GM23338 (cell line): ENCODE measurements at regions not wholly inside any gene's neighbourhood (a gene's known extent, or its start where the extent isn't known, plus 50 kb on each side); places are given as distances from the start of the nearest gene placed in this dataset.

Experiments used
- ATAC-seq: fragments of 200-7000 bp; cut with Tn5 transposase; 3 replicates; pipeline ENCODE4 v1.9.1; 2020
- DNase-seq: peaks from one replicate; pipeline ENCODE4 v3.0.0-alpha.2; 2015; ENCODE audit warnings: low spot score
- H2AFZ ChIP-seq: fragments of 200-600 bp; sonication (generic); 2 replicates; pipeline ENCODE4 v1.8.0; 2016; ENCODE audit warnings: antibody characterized with exemption, mild to moderate bottlenecking, moderate library complexity
- H3F3A ChIP-seq: fragments of 200-600 bp; sonication (generic); replicated peaks from 2 replicates; pipeline ENCODE4 v1.8.0; 2017; ENCODE audit warnings: antibody characterized with exemption, mixed run types, low read depth
- H3K27ac ChIP-seq: fragments of 200-600 bp; sonication (generic); 2 replicates; pipeline ENCODE4 v1.6.1; 2016; ENCODE audit warnings: low read depth
- H3K27me3 ChIP-seq: fragments of 200-600 bp; sonication (generic); 2 replicates; pipeline ENCODE4 v1.8.0; 2016; ENCODE audit warnings: mild to moderate bottlenecking, mixed run types, moderate library complexity; ENCODE audit not compliant: insufficient read depth
- H3K36me3 ChIP-seq: fragments of 200-600 bp; sonication (generic); 2 replicates; pipeline ENCODE4 v1.8.0; 2016; ENCODE audit warnings: mild to moderate bottlenecking; ENCODE audit not compliant: insufficient read depth
- H3K4me1 ChIP-seq: fragments of 200-600 bp; sonication (generic); 2 replicates; pipeline ENCODE4 v1.8.0; 2016; ENCODE audit warnings: mild to moderate bottlenecking, moderate library complexity; ENCODE audit not compliant: insufficient read depth
- H3K4me2 ChIP-seq: fragments of 200-600 bp; sonication (generic); 2 replicates; pipeline ENCODE4 v1.7.1; 2017; ENCODE audit warnings: mixed run types
- H3K4me3 ChIP-seq: fragments of 200-600 bp; sonication (generic); 2 replicates; pipeline ENCODE4 v1.6.1; 2016; ENCODE audit warnings: mixed run types
- H3K79me2 ChIP-seq: fragments of 200-600 bp; sonication (generic); replicated peaks from 2 replicates; pipeline ENCODE4 v1.8.0; 2017; ENCODE audit warnings: mild to moderate bottlenecking; ENCODE audit not compliant: insufficient read depth
- H3K9me2 ChIP-seq: fragments of 200-600 bp; sonication (generic); 2 replicates; pipeline ENCODE4 v1.8.0; 2017; ENCODE audit not compliant: insufficient read depth
- H4K20me1 ChIP-seq: fragments of 200-600 bp; sonication (generic); replicated peaks from 2 replicates; pipeline ENCODE4 v1.8.0; 2017; ENCODE audit warnings: mild to moderate bottlenecking; ENCODE audit not compliant: insufficient read depth
- H3K27ac Mint-ChIP-seq: 2 replicates; pipeline ENCODE4 v1.8.0; 2020; ENCODE audit warnings: inconsistent platforms, mild to moderate bottlenecking, moderate library complexity, mixed read lengths
- H3K27me3 Mint-ChIP-seq: 3 replicates; pipeline ENCODE4 v1.8.0; 2022; ENCODE audit warnings: low read depth, mild to moderate bottlenecking, moderate library complexity, mixed read lengths, inconsistent platforms; ENCODE audit not compliant: insufficient read depth, poor library complexity
- H3K36me3 Mint-ChIP-seq: 3 replicates; pipeline ENCODE4 v1.8.0; 2021; ENCODE audit warnings: low read depth, mild to moderate bottlenecking, inconsistent platforms, moderate library complexity, mixed read lengths
- H3K4me1 Mint-ChIP-seq: 3 replicates; pipeline ENCODE4 v1.8.0; 2020; ENCODE audit warnings: mild to moderate bottlenecking, inconsistent platforms, mixed read lengths
- H3K4me3 Mint-ChIP-seq: 3 replicates; pipeline ENCODE4 v1.8.0; 2021; ENCODE audit warnings: moderate library complexity, mild to moderate bottlenecking, inconsistent platforms, mixed read lengths
- H3K9me3 Mint-ChIP-seq: 3 replicates; pipeline ENCODE4 v1.8.0; 2020; ENCODE audit warnings: moderate library complexity, mild to moderate bottlenecking, inconsistent platforms, mixed read lengths
- CREB1 ChIP-seq: fragments of 250-450 bp; sonication (Bioruptor Pico); IDR thresholded peaks from 2 replicates; pipeline ENCODE4 v1.5.0; 2020; ENCODE audit warnings: low read depth, mild to moderate bottlenecking, moderate library complexity
- EZH2 ChIP-seq: fragments of 200-600 bp; sonication (generic); IDR thresholded peaks from one replicate; pipeline ENCODE4 v1.8.0; 2017; ENCODE audit warnings: antibody characterized with exemption, mild to moderate bottlenecking, low read depth; ENCODE audit not compliant: unreplicated experiment
- EZH2phosphoT487 ChIP-seq: fragments of 200-600 bp; sonication (generic); IDR thresholded peaks from one replicate; pipeline ENCODE4 v1.8.1; 2018; ENCODE audit warnings: antibody characterized with exemption; ENCODE audit not compliant: unreplicated experiment
- JUNB ChIP-seq: IDR thresholded peaks from one replicate; pipeline ENCODE4 v1.6.1; 2016; ENCODE audit warnings: antibody characterized with exemption; ENCODE audit not compliant: unreplicated experiment
- NANOG ChIP-seq: IDR thresholded peaks from 2 replicates; pipeline ENCODE4 v1.6.1; 2016; ENCODE audit warnings: antibody characterized with exemption, borderline replicate concordance
- POLR2AphosphoS5 ChIP-seq: IDR thresholded peaks from 2 replicates; pipeline ENCODE4 v1.6.1; 2016; ENCODE audit warnings: antibody characterized with exemption, low read depth
- STAT1 ChIP-seq: IDR thresholded peaks from one replicate; pipeline ENCODE4 v1.6.1; 2016; ENCODE audit warnings: antibody characterized with exemption; ENCODE audit not compliant: unreplicated experiment
- ZNF114 ChIP-seq: fragments of 250-450 bp; sonication (Bioruptor Pico); IDR thresholded peaks from 2 replicates; pipeline ENCODE4 v1.5.0; 2020; ENCODE audit warnings: mild to moderate bottlenecking, moderate library complexity
- ZNF331 ChIP-seq: fragments of 250-450 bp; sonication (Bioruptor Pico); IDR thresholded peaks from 2 replicates; pipeline ENCODE4 v1.5.0; 2020; ENCODE audit warnings: low read depth, mild to moderate bottlenecking, moderate library complexity
- TF ChIP-seq, protein P1 (sequence below): IDR thresholded peaks from one replicate; pipeline ENCODE4 v1.6.1; 2018; ENCODE audit warnings: antibody characterized with exemption; ENCODE audit not compliant: unreplicated experiment
- TF ChIP-seq, protein P2 (sequence below): IDR thresholded peaks from 2 replicates; pipeline ENCODE4 v1.6.1; 2016; ENCODE audit warnings: antibody characterized with exemption
- TF ChIP-seq, protein P3 (sequence below), 2 experiments: fragments of 200-600 bp in 1 of 2; sonication (generic) in 1 of 2; conservative IDR thresholded peaks; 2 replicates each; pipeline versions ENCODE4 v1.5.1 to v1.6.1; 2016 to 2017; ENCODE audit warnings: antibody characterized with exemption in 2 of 2, low read depth in 2 of 2, mild to moderate bottlenecking in 2 of 2, moderate library complexity in 1 of 2
- TF ChIP-seq, protein P4 (sequence below): fragments of 250-450 bp; sonication (Bioruptor Pico); IDR thresholded peaks from 2 replicates; pipeline ENCODE4 v1.5.0; 2020; ENCODE audit warnings: mild to moderate bottlenecking, moderate library complexity

DNA sequence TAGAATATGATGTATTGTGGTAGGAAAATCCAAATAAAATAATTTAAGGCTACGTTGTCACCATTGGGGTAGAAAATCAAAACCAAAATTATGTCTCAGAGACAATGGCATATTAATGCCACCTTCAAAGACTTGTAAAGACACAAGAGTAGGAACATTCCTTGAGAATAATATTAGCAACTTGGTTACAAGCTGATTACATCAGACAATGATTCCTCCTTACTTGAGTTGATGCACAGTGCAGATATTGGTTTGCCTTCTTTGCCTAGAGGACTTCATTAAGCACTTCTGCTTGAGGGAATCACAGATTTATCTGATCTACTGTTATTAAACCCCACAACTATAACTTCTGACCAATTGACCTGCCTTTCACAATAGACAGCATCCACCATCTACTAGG, 500.2 kb downstream of the CDH9 start:
- Histone ChIP-seq H4K20me1 (no peaks in the 10 kb centered on the region), H3K36me3 (no peaks in the 10 kb centered on the region), H3F3A (no peaks in the 10 kb centered on the region), H3K4me3 (no peak overlapping the region), H3K27me3 (no peaks in the 10 kb centered on the region), H3K4me1 (peaks cover 5% of the 10 kb centered on the region), H2AFZ (no peak overlapping the region), H3K79me2 (no peaks in the 10 kb centered on the region), H3K4me2 (no peak overlapping the region), H3K9me2 (peaks cover 17% of the 10 kb centered on the region; the same call in 1 of the 2 replicates), H3K27ac (no peak overlapping the region)
- no peak for DNase-seq
- Mint-ChIP-seq H3K4me3 (no peak overlapping the region), H3K36me3 (peaks cover 10% of the 10 kb centered on the region), H3K9me3 (peaks cover 16% of the 10 kb centered on the region), H3K27ac (no peak overlapping the region), H3K27me3 (peaks cover 5% of the 10 kb centered on the region), H3K4me1 (peaks cover 3% of the 10 kb centered on the region; the same call in 2 of the 3 replicates)
- no peak for ATAC-seq
- TF ChIP-seq, protein P1, sequence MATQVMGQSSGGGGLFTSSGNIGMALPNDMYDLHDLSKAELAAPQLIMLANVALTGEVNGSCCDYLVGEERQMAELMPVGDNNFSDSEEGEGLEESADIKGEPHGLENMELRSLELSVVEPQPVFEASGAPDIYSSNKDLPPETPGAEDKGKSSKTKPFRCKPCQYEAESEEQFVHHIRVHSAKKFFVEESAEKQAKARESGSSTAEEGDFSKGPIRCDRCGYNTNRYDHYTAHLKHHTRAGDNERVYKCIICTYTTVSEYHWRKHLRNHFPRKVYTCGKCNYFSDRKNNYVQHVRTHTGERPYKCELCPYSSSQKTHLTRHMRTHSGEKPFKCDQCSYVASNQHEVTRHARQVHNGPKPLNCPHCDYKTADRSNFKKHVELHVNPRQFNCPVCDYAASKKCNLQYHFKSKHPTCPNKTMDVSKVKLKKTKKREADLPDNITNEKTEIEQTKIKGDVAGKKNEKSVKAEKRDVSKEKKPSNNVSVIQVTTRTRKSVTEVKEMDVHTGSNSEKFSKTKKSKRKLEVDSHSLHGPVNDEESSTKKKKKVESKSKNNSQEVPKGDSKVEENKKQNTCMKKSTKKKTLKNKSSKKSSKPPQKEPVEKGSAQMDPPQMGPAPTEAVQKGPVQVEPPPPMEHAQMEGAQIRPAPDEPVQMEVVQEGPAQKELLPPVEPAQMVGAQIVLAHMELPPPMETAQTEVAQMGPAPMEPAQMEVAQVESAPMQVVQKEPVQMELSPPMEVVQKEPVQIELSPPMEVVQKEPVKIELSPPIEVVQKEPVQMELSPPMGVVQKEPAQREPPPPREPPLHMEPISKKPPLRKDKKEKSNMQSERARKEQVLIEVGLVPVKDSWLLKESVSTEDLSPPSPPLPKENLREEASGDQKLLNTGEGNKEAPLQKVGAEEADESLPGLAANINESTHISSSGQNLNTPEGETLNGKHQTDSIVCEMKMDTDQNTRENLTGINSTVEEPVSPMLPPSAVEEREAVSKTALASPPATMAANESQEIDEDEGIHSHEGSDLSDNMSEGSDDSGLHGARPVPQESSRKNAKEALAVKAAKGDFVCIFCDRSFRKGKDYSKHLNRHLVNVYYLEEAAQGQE, result no peak
- TF ChIP-seq STAT1 (no peak), CREB1 (no peak), EZH2phosphoT487 (no peak), POLR2AphosphoS5 (no peak), NANOG (no peak), EZH2 (no peak), JUNB (no peak), ZNF114 (CRISPR knock-in tag) (no peak), ZNF331 (CRISPR knock-in tag) (no peak)
- TF ChIP-seq, protein P2, sequence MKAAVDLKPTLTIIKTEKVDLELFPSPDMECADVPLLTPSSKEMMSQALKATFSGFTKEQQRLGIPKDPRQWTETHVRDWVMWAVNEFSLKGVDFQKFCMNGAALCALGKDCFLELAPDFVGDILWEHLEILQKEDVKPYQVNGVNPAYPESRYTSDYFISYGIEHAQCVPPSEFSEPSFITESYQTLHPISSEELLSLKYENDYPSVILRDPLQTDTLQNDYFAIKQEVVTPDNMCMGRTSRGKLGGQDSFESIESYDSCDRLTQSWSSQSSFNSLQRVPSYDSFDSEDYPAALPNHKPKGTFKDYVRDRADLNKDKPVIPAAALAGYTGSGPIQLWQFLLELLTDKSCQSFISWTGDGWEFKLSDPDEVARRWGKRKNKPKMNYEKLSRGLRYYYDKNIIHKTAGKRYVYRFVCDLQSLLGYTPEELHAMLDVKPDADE, result no peak
- TF ChIP-seq, protein P3, sequence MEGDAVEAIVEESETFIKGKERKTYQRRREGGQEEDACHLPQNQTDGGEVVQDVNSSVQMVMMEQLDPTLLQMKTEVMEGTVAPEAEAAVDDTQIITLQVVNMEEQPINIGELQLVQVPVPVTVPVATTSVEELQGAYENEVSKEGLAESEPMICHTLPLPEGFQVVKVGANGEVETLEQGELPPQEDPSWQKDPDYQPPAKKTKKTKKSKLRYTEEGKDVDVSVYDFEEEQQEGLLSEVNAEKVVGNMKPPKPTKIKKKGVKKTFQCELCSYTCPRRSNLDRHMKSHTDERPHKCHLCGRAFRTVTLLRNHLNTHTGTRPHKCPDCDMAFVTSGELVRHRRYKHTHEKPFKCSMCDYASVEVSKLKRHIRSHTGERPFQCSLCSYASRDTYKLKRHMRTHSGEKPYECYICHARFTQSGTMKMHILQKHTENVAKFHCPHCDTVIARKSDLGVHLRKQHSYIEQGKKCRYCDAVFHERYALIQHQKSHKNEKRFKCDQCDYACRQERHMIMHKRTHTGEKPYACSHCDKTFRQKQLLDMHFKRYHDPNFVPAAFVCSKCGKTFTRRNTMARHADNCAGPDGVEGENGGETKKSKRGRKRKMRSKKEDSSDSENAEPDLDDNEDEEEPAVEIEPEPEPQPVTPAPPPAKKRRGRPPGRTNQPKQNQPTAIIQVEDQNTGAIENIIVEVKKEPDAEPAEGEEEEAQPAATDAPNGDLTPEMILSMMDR (conservative IDR thresholded peaks at IDR 0.05; ENCODE audit: low read depth in 2 of 2), result no peak
- TF ChIP-seq, protein P4, sequence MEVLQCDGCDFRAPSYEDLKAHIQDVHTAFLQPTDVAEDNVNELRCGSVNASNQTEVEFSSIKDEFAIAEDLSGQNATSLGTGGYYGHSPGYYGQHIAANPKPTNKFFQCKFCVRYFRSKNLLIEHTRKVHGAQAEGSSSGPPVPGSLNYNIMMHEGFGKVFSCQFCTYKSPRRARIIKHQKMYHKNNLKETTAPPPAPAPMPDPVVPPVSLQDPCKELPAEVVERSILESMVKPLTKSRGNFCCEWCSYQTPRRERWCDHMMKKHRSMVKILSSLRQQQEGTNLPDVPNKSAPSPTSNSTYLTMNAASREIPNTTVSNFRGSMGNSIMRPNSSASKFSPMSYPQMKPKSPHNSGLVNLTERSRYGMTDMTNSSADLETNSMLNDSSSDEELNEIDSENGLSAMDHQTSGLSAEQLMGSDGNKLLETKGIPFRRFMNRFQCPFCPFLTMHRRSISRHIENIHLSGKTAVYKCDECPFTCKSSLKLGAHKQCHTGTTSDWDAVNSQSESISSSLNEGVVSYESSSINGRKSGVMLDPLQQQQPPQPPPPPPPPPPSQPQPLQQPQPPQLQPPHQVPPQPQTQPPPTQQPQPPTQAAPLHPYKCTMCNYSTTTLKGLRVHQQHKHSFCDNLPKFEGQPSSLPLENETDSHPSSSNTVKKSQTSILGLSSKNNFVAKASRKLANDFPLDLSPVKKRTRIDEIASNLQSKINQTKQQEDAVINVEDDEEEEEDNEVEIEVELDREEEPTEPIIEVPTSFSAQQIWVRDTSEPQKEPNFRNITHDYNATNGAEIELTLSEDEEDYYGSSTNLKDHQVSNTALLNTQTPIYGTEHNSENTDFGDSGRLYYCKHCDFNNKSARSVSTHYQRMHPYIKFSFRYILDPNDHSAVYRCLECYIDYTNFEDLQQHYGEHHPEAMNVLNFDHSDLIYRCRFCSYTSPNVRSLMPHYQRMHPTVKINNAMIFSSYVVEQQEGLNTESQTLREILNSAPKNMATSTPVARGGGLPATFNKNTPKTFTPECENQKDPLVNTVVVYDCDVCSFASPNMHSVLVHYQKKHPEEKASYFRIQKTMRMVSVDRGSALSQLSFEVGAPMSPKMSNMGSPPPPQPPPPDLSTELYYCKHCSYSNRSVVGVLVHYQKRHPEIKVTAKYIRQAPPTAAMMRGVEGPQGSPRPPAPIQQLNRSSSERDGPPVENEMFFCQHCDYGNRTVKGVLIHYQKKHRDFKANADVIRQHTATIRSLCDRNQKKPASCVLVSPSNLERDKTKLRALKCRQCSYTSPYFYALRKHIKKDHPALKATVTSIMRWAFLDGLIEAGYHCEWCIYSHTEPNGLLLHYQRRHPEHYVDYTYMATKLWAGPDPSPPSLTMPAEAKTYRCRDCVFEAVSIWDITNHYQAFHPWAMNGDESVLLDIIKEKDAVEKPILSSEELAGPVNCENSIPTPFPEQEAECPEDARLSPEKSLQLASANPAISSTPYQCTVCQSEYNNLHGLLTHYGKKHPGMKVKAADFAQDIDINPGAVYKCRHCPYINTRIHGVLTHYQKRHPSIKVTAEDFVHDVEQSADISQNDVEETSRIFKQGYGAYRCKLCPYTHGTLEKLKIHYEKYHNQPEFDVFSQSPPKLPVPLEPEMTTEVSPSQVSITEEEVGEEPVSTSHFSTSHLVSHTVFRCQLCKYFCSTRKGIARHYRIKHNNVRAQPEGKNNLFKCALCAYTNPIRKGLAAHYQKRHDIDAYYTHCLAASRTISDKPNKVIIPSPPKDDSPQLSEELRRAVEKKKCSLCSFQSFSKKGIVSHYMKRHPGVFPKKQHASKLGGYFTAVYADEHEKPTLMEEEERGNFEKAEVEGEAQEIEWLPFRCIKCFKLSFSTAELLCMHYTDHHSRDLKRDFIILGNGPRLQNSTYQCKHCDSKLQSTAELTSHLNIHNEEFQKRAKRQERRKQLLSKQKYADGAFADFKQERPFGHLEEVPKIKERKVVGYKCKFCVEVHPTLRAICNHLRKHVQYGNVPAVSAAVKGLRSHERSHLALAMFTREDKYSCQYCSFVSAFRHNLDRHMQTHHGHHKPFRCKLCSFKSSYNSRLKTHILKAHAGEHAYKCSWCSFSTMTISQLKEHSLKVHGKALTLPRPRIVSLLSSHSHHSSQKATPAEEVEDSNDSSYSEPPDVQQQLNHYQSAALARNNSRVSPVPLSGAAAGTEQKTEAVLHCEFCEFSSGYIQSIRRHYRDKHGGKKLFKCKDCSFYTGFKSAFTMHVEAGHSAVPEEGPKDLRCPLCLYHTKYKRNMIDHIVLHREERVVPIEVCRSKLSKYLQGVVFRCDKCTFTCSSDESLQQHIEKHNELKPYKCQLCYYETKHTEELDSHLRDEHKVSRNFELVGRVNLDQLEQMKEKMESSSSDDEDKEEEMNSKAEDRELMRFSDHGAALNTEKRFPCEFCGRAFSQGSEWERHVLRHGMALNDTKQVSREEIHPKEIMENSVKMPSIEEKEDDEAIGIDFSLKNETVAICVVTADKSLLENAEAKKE (CRISPR knock-in tag), result no peak
